Ramos (cell line): ENCODE measurements at regions not wholly inside any gene's neighbourhood (a gene's known extent, or its start where the extent isn't known, plus 50 kb on each side); places are given as distances from the start of the nearest gene placed in this dataset.

ENCODE experiments used
- in situ Hi-C: fragments of 300-500 bp; cut with MboI; formaldehyde crosslinking; loops from one replicate; pipeline ENCODE4 v1.14.3; 2022; ENCODE audit warnings: low sequenced_read_pairs; ENCODE audit not compliant: unreplicated experiment

GRCh38 chr10:10959666-10960065 is 58.0 kb upstream of the CELF2 start:
- in situ Hi-C loops = no loop called here

- in situ Hi-C loops = no loop called here
Measured at GRCh38 chr10:10960534-10960933, 57.1 kb upstream of the CELF2 start.

- in situ Hi-C loops = no loop called here
Measured at GRCh38 chr10:10961072-10961471, 56.6 kb upstream of the CELF2 start.

GRCh38 chr10:10967029-10967428 is 50.6 kb upstream of the CELF2 start:
- in situ Hi-C loops = no loop called here

- in situ Hi-C loops = no loop called here
Measured at GRCh38 chr10:10967581-10968256, 50.0 kb upstream of the CELF2 start.
